Esophagus muscularis mucosa (tissue), 4 donors: ENCODE measurements at regions not wholly inside any gene's neighbourhood (a gene's known extent, or its start where the extent isn't known, plus 50 kb on each side); places are given as distances from the start of the nearest gene placed in this dataset.

ENCODE experiments used
- EP300 ChIP-seq: sonication (generic); formaldehyde crosslinking; IDR thresholded peaks from one replicate; pipeline ENCODE4 v1.6.1; 2017; ENCODE audit warnings: antibody characterized with exemption
- POLR2A ChIP-seq: fragments of 450-650 bp; IDR thresholded peaks from one replicate; pipeline ENCODE4 v1.6.1; 2017; ENCODE audit warnings: antibody characterized with exemption, moderate library complexity, mild to moderate bottlenecking, low read depth
- TF ChIP-seq, protein P1 (sequence below), 3 experiments: fragments of 200-600 bp in 2 of 3; fragments of 450-650 bp in 1 of 3; sonication (generic) in 2 of 3; IDR thresholded peaks; one replicate each; pipeline ENCODE4 v1.5.1; 2017 to 2019; ENCODE audit warnings: antibody characterized with exemption in 3 of 3, mild to moderate bottlenecking in 2 of 3, moderate library complexity in 1 of 3

- TF ChIP-seq, protein P1, sequence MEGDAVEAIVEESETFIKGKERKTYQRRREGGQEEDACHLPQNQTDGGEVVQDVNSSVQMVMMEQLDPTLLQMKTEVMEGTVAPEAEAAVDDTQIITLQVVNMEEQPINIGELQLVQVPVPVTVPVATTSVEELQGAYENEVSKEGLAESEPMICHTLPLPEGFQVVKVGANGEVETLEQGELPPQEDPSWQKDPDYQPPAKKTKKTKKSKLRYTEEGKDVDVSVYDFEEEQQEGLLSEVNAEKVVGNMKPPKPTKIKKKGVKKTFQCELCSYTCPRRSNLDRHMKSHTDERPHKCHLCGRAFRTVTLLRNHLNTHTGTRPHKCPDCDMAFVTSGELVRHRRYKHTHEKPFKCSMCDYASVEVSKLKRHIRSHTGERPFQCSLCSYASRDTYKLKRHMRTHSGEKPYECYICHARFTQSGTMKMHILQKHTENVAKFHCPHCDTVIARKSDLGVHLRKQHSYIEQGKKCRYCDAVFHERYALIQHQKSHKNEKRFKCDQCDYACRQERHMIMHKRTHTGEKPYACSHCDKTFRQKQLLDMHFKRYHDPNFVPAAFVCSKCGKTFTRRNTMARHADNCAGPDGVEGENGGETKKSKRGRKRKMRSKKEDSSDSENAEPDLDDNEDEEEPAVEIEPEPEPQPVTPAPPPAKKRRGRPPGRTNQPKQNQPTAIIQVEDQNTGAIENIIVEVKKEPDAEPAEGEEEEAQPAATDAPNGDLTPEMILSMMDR (IDR thresholded peaks at IDR 0.05): no peak
- TF ChIP-seq EP300 (no peak), POLR2A (no peak)
Measured at GRCh38 chr15:97248376-97248775, 712.1 kb upstream of the ARRDC4 start.
